H1 (cell line): ENCODE measurements at regions not wholly inside any gene's neighbourhood (a gene's known extent, or its start where the extent isn't known, plus 50 kb on each side); places are given as distances from the start of the nearest gene placed in this dataset.

ENCODE experiments used
- BCL11A ChIP-seq, 2 experiments: IDR thresholded peaks; one replicate each; pipeline ENCODE4 v1.6.1; 2011; ENCODE audit warnings: low read depth in 2 of 2, low read length in 2 of 2, mild to moderate bottlenecking in 2 of 2
- BRCA1 ChIP-seq: IDR thresholded peaks from 2 replicates; pipeline ENCODE4 v1.6.1; 2012; ENCODE audit warnings: low read depth, low read length, improper control_type of control experiment
- CBX8 ChIP-seq: fragments of 300-800, 300-1000 bp; sonication (generic); IDR thresholded peaks from 2 replicates; pipeline ENCODE4 v1.7.1; 2016; ENCODE audit warnings: low read depth, low read length, borderline replicate concordance
- CHD2 ChIP-seq: IDR thresholded peaks from 2 replicates; pipeline ENCODE4 v1.6.1; 2012; ENCODE audit warnings: low read length, improper control_type of control experiment
- EZH2 ChIP-seq: fragments of 200-600 bp; sonication (generic); IDR thresholded peaks from 2 replicates; pipeline ENCODE4 v1.7.1; 2012; ENCODE audit warnings: low read depth, mild to moderate bottlenecking, moderate library complexity, low read length, inconsistent platforms; ENCODE audit not compliant: severe bottlenecking
- KDM4A ChIP-seq: IDR thresholded peaks from one replicate; pipeline ENCODE4 v1.7.1; 2012; ENCODE audit warnings: low read depth, mild to moderate bottlenecking, moderate library complexity, low read length, inconsistent platforms; ENCODE audit not compliant: severe bottlenecking
- TAF7 ChIP-seq: optimal IDR thresholded peaks from 2 replicates; pipeline ENCODE3; 2011; ENCODE audit warnings: low read depth, mild to moderate bottlenecking, inconsistent platforms, low read length, moderate library complexity, borderline replicate concordance
- TF ChIP-seq, protein P1 (sequence below): fragments of 300-600 bp; sonication (generic); IDR thresholded peaks from 2 replicates; pipeline ENCODE4 v1.7.1; 2012; ENCODE audit warnings: low read length, moderate library complexity, mild to moderate bottlenecking, inconsistent platforms; ENCODE audit not compliant: insufficient replicate concordance
- TF ChIP-seq, protein P2 (sequence below): IDR thresholded peaks from 2 replicates; pipeline ENCODE4 v1.6.1; 2012; ENCODE audit warnings: low read length, inconsistent platforms

- TF ChIP-seq, protein P1, sequence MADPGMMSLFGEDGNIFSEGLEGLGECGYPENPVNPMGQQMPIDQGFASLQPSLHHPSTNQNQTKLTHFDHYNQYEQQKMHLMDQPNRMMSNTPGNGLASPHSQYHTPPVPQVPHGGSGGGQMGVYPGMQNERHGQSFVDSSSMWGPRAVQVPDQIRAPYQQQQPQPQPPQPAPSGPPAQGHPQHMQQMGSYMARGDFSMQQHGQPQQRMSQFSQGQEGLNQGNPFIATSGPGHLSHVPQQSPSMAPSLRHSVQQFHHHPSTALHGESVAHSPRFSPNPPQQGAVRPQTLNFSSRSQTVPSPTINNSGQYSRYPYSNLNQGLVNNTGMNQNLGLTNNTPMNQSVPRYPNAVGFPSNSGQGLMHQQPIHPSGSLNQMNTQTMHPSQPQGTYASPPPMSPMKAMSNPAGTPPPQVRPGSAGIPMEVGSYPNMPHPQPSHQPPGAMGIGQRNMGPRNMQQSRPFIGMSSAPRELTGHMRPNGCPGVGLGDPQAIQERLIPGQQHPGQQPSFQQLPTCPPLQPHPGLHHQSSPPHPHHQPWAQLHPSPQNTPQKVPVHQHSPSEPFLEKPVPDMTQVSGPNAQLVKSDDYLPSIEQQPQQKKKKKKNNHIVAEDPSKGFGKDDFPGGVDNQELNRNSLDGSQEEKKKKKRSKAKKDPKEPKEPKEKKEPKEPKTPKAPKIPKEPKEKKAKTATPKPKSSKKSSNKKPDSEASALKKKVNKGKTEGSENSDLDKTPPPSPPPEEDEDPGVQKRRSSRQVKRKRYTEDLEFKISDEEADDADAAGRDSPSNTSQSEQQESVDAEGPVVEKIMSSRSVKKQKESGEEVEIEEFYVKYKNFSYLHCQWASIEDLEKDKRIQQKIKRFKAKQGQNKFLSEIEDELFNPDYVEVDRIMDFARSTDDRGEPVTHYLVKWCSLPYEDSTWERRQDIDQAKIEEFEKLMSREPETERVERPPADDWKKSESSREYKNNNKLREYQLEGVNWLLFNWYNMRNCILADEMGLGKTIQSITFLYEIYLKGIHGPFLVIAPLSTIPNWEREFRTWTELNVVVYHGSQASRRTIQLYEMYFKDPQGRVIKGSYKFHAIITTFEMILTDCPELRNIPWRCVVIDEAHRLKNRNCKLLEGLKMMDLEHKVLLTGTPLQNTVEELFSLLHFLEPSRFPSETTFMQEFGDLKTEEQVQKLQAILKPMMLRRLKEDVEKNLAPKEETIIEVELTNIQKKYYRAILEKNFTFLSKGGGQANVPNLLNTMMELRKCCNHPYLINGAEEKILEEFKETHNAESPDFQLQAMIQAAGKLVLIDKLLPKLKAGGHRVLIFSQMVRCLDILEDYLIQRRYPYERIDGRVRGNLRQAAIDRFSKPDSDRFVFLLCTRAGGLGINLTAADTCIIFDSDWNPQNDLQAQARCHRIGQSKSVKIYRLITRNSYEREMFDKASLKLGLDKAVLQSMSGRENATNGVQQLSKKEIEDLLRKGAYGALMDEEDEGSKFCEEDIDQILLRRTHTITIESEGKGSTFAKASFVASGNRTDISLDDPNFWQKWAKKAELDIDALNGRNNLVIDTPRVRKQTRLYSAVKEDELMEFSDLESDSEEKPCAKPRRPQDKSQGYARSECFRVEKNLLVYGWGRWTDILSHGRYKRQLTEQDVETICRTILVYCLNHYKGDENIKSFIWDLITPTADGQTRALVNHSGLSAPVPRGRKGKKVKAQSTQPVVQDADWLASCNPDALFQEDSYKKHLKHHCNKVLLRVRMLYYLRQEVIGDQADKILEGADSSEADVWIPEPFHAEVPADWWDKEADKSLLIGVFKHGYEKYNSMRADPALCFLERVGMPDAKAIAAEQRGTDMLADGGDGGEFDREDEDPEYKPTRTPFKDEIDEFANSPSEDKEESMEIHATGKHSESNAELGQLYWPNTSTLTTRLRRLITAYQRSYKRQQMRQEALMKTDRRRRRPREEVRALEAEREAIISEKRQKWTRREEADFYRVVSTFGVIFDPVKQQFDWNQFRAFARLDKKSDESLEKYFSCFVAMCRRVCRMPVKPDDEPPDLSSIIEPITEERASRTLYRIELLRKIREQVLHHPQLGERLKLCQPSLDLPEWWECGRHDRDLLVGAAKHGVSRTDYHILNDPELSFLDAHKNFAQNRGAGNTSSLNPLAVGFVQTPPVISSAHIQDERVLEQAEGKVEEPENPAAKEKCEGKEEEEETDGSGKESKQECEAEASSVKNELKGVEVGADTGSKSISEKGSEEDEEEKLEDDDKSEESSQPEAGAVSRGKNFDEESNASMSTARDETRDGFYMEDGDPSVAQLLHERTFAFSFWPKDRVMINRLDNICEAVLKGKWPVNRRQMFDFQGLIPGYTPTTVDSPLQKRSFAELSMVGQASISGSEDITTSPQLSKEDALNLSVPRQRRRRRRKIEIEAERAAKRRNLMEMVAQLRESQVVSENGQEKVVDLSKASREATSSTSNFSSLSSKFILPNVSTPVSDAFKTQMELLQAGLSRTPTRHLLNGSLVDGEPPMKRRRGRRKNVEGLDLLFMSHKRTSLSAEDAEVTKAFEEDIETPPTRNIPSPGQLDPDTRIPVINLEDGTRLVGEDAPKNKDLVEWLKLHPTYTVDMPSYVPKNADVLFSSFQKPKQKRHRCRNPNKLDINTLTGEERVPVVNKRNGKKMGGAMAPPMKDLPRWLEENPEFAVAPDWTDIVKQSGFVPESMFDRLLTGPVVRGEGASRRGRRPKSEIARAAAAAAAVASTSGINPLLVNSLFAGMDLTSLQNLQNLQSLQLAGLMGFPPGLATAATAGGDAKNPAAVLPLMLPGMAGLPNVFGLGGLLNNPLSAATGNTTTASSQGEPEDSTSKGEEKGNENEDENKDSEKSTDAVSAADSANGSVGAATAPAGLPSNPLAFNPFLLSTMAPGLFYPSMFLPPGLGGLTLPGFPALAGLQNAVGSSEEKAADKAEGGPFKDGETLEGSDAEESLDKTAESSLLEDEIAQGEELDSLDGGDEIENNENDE, result no peak
- TF ChIP-seq EZH2 (no peak), TAF7 (no peak), CHD2 (no peak), BRCA1 (no peak), KDM4A (no peak), CBX8 (no peak), BCL11A (IDR thresholded peaks at IDR 0.05; ENCODE audit: low read depth in 2 of 2, low read length in 2 of 2) (no peak)
- TF ChIP-seq, protein P2, sequence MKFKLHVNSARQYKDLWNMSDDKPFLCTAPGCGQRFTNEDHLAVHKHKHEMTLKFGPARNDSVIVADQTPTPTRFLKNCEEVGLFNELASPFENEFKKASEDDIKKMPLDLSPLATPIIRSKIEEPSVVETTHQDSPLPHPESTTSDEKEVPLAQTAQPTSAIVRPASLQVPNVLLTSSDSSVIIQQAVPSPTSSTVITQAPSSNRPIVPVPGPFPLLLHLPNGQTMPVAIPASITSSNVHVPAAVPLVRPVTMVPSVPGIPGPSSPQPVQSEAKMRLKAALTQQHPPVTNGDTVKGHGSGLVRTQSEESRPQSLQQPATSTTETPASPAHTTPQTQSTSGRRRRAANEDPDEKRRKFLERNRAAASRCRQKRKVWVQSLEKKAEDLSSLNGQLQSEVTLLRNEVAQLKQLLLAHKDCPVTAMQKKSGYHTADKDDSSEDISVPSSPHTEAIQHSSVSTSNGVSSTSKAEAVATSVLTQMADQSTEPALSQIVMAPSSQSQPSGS, result no peak
Observed at GRCh38 chr13:46490129-46490528, 62.8 kb upstream of the LRCH1 start (continued).
